Lung (tissue), 11 donors: ENCODE measurements at regions not wholly inside any gene's neighbourhood (a gene's known extent, or its start where the extent isn't known, plus 50 kb on each side); places are given as distances from the start of the nearest gene placed in this dataset.

Experiments used
- ATAC-seq: fragments of 200-7000 bp; cut with Tn5 transposase; one replicate; pipeline ENCODE4 v1.9.1; 2020; ENCODE audit warnings: moderate number of reproducible peaks; ENCODE audit not compliant: insufficient read depth, low FRiP score
- DNase-seq, 3 donors: peaks; one replicate each; pipeline ENCODE4 v3.0.0-alpha.2; 2013 to 2017
- H3K27ac ChIP-seq, 2 donors: one replicate each; pipeline ENCODE4 v1.5.1; 2013; ENCODE audit warnings: mild to moderate bottlenecking in 2 of 2, moderate library complexity in 2 of 2, control low read depth in 1 of 2, inconsistent platforms in 1 of 2, low read depth in 1 of 2, low read length in 1 of 2
- H3K27me3 ChIP-seq, 3 donors: one replicate each; pipeline ENCODE4 v1.5.1; 2013; ENCODE audit warnings: low read length in 2 of 3; ENCODE audit not compliant: control insufficient read depth in 3 of 3, insufficient read depth in 3 of 3
- H3K36me3 ChIP-seq, 4 donors: one replicate each; pipeline ENCODE4 v1.5.1; 2013; ENCODE audit warnings: low read length in 4 of 4, mild to moderate bottlenecking in 1 of 4, moderate library complexity in 1 of 4; ENCODE audit not compliant: control insufficient read depth in 4 of 4, insufficient read depth in 4 of 4
- H3K4me1 ChIP-seq, 5 donors: one replicate each; pipeline ENCODE4 v1.5.1; 2013; ENCODE audit warnings: low read length in 5 of 5, mild to moderate bottlenecking in 2 of 5, moderate library complexity in 1 of 5; ENCODE audit not compliant: control insufficient read depth in 5 of 5, insufficient read depth in 5 of 5
- H3K4me3 ChIP-seq: one replicate; pipeline ENCODE4 v1.5.1; 2013; ENCODE audit warnings: mild to moderate bottlenecking, control low read depth, moderate library complexity
- H3K9ac ChIP-seq, 2 donors: one replicate each; pipeline ENCODE4 v1.5.1; 2013; ENCODE audit warnings: low read length in 2 of 2, control low read depth in 1 of 2; ENCODE audit not compliant: insufficient read depth in 1 of 2
- H3K9me3 ChIP-seq, 4 donors: one replicate each; pipeline ENCODE4 v1.5.1; 2013; ENCODE audit warnings: low read length in 3 of 4, mild to moderate bottlenecking in 1 of 4, moderate library complexity in 1 of 4; ENCODE audit not compliant: control insufficient read depth in 4 of 4, insufficient read depth in 3 of 4
- WGBS, 2 donors: extraction: QIAGEN DNeasy Blood & Tissue Kit; methylation state at CpG; one replicate each; pipeline ENCODE4 v1.1.7; 2013; 5-methylcytosine and 5-hydroxymethylcytosine counted together
- TF ChIP-seq, protein P1 (sequence below): IDR thresholded peaks from 2 replicates; pipeline ENCODE4 v1.5.1; 2012; ENCODE audit warnings: mild to moderate bottlenecking; ENCODE audit errors: control extremely low read depth, extremely low read depth
- donor health status: control.
- donor health status: control.
- donor health status: Bipolar disorder and iron deficiency.
- donor health status: healthy.
- donor health status: DM: yes; HTN: yes; CAD: no.

DNA sequence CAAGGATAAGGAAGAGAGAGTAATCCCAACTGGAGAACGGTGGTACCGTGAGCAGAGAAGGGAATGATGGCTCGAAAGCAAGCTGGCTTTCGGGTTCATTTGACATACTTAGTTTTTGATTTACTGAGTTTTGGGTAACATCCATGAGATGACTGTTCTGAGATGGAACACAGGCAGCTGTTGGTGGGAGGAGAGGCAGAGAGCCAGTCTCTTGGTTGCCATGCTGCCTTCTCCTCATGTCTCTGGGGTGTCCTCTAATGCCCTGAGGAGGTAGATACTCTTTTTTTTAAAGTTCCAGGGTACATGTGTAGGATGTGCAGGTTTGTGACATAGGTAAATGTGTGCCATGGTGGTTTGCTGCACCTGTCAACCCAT is 76.4 kb upstream of the NRP1 start:
- H3K4me1 ChIP-seq, result peaks cover 0 to 18% (median 7%) of the 10 kb centered on the region in 5 donors

DNA sequence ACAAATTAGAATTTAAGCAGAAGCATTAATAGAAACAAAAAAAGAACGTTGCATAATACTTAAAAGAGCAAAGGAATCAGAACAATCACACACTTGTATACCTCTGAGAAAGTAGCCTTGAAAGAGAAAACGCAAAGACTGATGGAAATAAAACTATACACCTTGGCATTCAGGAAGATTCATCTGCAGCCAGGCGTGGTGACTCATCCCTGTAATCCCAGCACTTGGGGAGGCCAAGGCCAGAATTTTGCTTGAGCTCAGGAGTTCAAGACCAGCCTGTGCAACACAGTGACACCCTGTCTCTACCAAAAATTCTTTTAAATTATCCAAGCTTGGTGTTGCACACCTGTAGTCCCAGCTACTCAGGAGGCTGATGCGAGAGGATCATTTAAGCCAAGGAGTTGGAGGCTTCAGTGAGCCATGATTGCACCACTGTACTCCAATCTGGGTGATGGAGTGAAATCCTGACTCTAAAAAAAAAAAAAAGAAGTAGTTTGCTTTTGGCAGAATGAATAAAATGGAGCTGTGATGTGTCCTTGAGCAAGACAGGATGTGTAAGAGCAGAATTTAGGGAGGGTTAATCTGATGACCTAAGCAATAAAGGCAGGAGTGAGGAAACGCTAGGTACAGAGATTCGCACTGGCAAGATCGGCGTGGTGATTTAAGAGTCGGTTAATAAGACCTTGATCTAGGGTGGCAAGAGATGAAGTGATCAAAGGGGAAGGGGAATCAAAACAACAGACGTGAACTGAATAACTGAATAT is 75.8 kb upstream of the NRP1 start:
- no peaks in the 10 kb centered on the region for H3K27me3 ChIP-seq
- H3K4me1 ChIP-seq, result peaks cover 0 to 18% (median 7%) of the 10 kb centered on the region in 5 donors
- no peak overlapping the region for H3K9ac ChIP-seq
- H3K27ac ChIP-seq, result no peak overlapping the region
- TF ChIP-seq, protein P1, sequence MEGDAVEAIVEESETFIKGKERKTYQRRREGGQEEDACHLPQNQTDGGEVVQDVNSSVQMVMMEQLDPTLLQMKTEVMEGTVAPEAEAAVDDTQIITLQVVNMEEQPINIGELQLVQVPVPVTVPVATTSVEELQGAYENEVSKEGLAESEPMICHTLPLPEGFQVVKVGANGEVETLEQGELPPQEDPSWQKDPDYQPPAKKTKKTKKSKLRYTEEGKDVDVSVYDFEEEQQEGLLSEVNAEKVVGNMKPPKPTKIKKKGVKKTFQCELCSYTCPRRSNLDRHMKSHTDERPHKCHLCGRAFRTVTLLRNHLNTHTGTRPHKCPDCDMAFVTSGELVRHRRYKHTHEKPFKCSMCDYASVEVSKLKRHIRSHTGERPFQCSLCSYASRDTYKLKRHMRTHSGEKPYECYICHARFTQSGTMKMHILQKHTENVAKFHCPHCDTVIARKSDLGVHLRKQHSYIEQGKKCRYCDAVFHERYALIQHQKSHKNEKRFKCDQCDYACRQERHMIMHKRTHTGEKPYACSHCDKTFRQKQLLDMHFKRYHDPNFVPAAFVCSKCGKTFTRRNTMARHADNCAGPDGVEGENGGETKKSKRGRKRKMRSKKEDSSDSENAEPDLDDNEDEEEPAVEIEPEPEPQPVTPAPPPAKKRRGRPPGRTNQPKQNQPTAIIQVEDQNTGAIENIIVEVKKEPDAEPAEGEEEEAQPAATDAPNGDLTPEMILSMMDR, result no peak
- no peak overlapping the region for H3K4me3 ChIP-seq
- ATAC-seq (no peak), DNase-seq (peak in 1 of 3 donors; percentile 23)
- H3K9me3 ChIP-seq, result no peaks in the 10 kb centered on the region
- 87 to 92% methylated on average over 10 of the region's 10 CpGs for WGBS, 2 donors
- H3K36me3 ChIP-seq, result no peaks in the 10 kb centered on the region

More for the DNA sequence above, 76.4 kb upstream of the NRP1 start:
- no peaks in the 10 kb centered on the region for H3K36me3 ChIP-seq
- no peak overlapping the region for H3K27ac ChIP-seq
- no peaks in the 10 kb centered on the region for H3K9me3 ChIP-seq
- H3K4me3 ChIP-seq, result no peak overlapping the region
- DNase-seq, result no peak
- no peak overlapping the region for H3K9ac ChIP-seq
- no peaks in the 10 kb centered on the region for H3K27me3 ChIP-seq
- TF ChIP-seq, protein P1, result no peak
- no peak for ATAC-seq
- WGBS, 2 donors, result 85 to 86% methylated on average over 4 of the region's 4 CpGs

DNA sequence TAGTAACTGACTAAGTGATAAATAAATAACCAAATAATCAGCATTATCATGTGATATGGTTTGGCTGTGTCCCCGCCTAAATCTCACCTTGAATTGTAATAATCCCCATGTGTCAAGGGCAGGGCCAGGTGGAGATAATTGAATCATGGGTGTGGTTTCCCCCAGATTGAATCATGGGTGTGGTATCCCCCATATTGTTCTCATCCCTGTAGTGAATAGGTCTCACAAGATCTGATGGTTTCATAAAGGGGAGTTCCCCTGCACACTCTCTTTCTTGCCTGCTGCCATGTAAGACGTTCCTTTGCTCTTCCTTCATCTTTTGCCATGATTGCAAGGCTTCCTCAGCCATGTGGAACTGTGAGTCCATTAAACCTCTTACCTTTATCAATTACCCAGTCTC is 72.1 kb upstream of the NRP1 start:
- H3K27ac ChIP-seq, result no peak overlapping the region
- WGBS, 2 donors, result 90 to 95% methylated on average over 2 of the region's 2 CpGs
- ATAC-seq, result no peak

More for the DNA sequence above, 72.1 kb upstream of the NRP1 start:
- H3K4me3 ChIP-seq, result no peak overlapping the region
- H3K36me3 ChIP-seq, result no peaks in the 10 kb centered on the region
- H3K4me1 ChIP-seq, result peaks cover 0 to 3% (median 0%) of the 10 kb centered on the region in 5 donors
- TF ChIP-seq, protein P1, result no peak
- H3K27me3 ChIP-seq, result no peaks in the 10 kb centered on the region
- H3K9me3 ChIP-seq, result no peaks in the 10 kb centered on the region
- H3K9ac ChIP-seq, result no peak overlapping the region
- DNase-seq, result no peak
